AG04450 (cell line): ENCODE measurements at regions not wholly inside any gene's neighbourhood (a gene's known extent, or its start where the extent isn't known, plus 50 kb on each side); places are given as distances from the start of the nearest gene placed in this dataset.

Experiments used
- CTCF ChIA-PET: fragments of 300-600, 350-600 bp; formaldehyde crosslinking; extraction: SDS; loops from one replicate; lab custom pipeline; 2022; ENCODE audit warnings: antibody characterized with exemption, inconsistent platforms; lab: Charles Lee
- POLR2A ChIA-PET: fragments of 350-600 bp; formaldehyde crosslinking; extraction: SDS; loops from one replicate; lab custom pipeline; 2021; ENCODE audit warnings: antibody characterized with exemption, inconsistent platforms; lab: Yijun Ruan, JAX
- DNase-seq: peaks from one replicate; pipeline ENCODE4 v3.0.0-alpha.2; 2011; ENCODE audit warnings: low read depth, low spot score
- H3K27ac ChIP-seq: one replicate; pipeline ENCODE4 v1.5.1; 2012; ENCODE audit warnings: low read depth, low read length, control low read depth
- H3K27me3 ChIP-seq: one replicate; pipeline ENCODE4 v1.6.0; 2012; ENCODE audit warnings: low read length; ENCODE audit not compliant: control insufficient read depth, insufficient read depth
- H3K4me3 ChIP-seq: 2 replicates; pipeline ENCODE4 v1.5.1; 2011; ENCODE audit warnings: mild to moderate bottlenecking, low read depth, low read length, control low read depth
- H3K9me3 ChIP-seq: 2 replicates; pipeline ENCODE4 v1.5.1; 2012; ENCODE audit warnings: low read length; ENCODE audit not compliant: control insufficient read depth, insufficient read depth
- TF ChIP-seq, protein P1 (sequence below): IDR thresholded peaks from 2 replicates; pipeline ENCODE4 v1.5.1; 2011; ENCODE audit warnings: low read depth, low read length, control low read depth, inconsistent platforms

DNA sequence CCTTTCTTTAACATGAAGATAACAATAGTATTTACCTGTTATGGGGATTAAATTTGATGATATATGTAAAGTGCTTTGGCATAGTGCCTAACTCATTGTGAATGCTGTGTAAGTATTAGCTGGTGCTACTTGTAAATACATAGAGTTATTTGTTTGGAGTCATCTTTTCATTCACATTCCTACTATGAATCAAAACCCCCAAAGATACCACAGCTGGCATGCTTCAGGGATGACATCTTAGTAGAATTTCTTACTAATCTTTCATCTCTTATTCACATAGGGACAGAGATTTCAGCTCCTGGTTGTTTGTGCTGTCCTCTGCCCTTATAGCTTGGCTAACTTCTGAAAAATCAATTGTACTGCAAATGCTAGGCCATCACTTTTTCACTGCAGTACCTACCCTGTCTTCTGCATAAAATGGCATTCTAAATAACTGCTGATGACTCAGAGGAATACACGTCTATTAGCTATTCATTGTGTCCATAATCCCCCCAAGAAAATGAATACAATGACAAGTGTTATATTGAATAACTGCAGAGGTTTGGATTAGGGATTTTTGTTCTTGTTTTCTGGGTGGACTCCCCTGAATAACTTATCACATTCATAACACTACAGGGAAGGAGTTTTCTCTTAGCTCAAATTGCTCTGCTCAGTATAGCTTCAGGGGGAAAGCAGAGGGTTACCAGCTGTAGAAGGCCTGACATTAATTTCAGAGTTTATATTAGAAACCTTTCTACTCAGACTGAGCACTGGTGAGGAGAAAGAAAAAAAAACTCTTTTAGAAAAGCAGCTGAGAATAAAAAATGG lies 192.2 kb upstream of the C9orf72 start:
- no peaks in the 10 kb centered on the region for H3K9me3 ChIP-seq
- DNase-seq: no peak
- ChIA-PET CTCF (no interaction called here), POLR2A (no interaction called here)
- TF ChIP-seq, protein P1, sequence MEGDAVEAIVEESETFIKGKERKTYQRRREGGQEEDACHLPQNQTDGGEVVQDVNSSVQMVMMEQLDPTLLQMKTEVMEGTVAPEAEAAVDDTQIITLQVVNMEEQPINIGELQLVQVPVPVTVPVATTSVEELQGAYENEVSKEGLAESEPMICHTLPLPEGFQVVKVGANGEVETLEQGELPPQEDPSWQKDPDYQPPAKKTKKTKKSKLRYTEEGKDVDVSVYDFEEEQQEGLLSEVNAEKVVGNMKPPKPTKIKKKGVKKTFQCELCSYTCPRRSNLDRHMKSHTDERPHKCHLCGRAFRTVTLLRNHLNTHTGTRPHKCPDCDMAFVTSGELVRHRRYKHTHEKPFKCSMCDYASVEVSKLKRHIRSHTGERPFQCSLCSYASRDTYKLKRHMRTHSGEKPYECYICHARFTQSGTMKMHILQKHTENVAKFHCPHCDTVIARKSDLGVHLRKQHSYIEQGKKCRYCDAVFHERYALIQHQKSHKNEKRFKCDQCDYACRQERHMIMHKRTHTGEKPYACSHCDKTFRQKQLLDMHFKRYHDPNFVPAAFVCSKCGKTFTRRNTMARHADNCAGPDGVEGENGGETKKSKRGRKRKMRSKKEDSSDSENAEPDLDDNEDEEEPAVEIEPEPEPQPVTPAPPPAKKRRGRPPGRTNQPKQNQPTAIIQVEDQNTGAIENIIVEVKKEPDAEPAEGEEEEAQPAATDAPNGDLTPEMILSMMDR: no peak
- H3K27me3 ChIP-seq: no peaks in the 10 kb centered on the region
- H3K4me3 ChIP-seq: no peak overlapping the region
- H3K27ac ChIP-seq: no peak overlapping the region

DNA sequence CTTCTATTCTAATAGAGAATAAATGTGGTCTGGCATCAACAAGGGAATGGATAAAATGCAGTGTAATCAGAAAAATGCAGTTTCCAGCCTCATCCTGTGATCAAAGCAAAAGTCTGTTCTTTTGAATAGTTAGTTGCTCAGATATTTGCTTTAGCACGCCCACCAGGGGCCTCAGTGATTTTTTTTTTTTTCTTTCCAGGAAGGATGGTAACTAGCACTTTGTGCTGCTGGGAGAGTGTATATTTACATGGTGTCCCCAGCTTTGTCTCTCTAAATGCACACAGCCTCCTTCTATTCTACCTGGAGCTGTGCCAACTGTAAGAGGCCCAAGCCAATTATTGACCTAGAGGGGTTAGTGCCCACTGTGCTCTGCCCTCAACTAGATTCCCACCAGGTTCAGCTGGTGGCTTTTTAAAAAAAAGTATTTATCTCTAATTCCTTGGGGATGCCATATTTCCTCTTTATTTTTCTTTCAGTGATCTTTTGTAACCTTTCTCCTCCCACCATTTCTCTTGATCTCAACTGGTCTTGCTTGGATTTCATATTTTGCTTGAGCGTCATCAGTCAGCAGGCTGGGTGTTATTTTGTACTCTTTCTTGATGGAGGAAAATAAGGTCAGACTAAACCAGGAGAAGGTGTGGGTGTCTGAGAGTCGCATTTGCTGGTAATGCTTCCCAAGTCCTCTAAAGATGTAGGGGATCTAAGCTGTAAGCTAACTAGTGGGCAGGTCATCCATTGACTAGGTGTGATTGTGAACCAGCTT lies 193.0 kb upstream of the C9orf72 start:
- H3K4me3 ChIP-seq: no peak overlapping the region
- no peak for DNase-seq
- H3K27me3 ChIP-seq: no peaks in the 10 kb centered on the region
- H3K27ac ChIP-seq: no peak overlapping the region
- H3K9me3 ChIP-seq: no peaks in the 10 kb centered on the region
- TF ChIP-seq, protein P1: no peak
- ChIA-PET POLR2A (no interaction called here), CTCF (no interaction called here)

DNA sequence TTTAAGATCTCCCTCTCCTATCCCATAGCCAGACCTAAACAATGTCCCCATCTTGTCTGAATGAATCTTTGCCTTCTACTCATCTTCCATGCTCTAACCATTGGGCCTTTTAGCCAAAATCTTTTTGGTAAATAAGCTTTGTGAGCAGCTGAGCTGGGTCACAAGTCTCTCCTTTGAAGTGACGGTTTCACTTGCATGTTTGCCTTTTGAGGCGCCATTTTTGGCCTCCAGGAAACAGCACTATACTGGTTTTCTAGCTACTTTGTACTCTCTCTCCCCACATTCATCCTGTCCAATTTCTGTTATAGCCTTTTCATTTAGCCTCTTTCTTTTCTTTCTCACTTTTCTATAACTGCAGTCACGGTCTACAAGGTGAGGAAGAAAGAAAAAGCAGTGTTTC lies 195.5 kb upstream of the C9orf72 start:
- CTCF ChIA-PET: no interaction called here
- POLR2A ChIA-PET: no interaction called here
- TF ChIP-seq, protein P1: no peak
- H3K27ac ChIP-seq: no peak overlapping the region
- H3K9me3 ChIP-seq: no peaks in the 10 kb centered on the region
- no peaks in the 10 kb centered on the region for H3K27me3 ChIP-seq
- no peak for DNase-seq
- no peak overlapping the region for H3K4me3 ChIP-seq

DNA sequence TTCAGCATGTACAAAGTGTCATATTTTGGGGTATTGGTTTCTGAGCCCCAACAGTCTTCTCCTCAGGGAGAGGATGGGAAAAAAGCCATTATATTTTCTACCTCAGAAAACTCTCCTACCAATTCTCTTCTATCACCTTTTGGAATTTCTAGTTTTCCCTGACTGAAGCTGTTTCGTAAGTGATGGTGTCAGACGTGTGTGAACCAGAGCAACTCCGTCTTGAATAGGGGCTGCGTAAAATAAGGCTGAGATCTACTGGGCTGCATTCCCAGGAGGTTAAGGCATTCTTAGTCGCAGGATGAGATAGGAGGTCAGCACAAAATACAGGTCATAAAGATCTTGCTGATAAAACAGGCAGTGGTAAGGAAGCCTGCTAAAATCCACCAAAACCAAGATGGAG lies 197.3 kb upstream of the C9orf72 start:
- Histone ChIP-seq H3K9me3 (no peaks in the 10 kb centered on the region), H3K27ac (no peak overlapping the region), H3K4me3 (no peak overlapping the region), H3K27me3 (no peaks in the 10 kb centered on the region)
- POLR2A ChIA-PET: no interaction called here
- TF ChIP-seq, protein P1: no peak
- CTCF ChIA-PET: no interaction called here
- DNase-seq: no peak
